WTC11 (cell line): ENCODE measurements at regions not wholly inside any gene's neighbourhood (a gene's known extent, or its start where the extent isn't known, plus 50 kb on each side); places are given as distances from the start of the nearest gene placed in this dataset.

Source experiments
- ATAC-seq: fragments of 200-7000 bp; cut with Tn5 transposase; 2 replicates; pipeline ENCODE4 v1.10.0; 2021; ENCODE audit warnings: mild to moderate bottlenecking, moderate library complexity
- CTCF ChIA-PET: fragments of 300-600 bp; sonication (Branson Sonifier 250); formaldehyde crosslinking; loops from one replicate; lab custom pipeline; 2021; ENCODE audit warnings: antibody characterized with exemption; lab: Charles Lee
- POLR2A ChIA-PET: fragments of 350-600 bp; sonication (Branson Sonifier 250); formaldehyde crosslinking; loops from one replicate; lab custom pipeline; 2021; ENCODE audit warnings: antibody characterized with exemption; lab: Charles Lee
- DNase-seq: peaks from one replicate; pipeline ENCODE4 v3.0.0; 2021; ENCODE audit warnings: low spot score
- H3K27ac Mint-ChIP-seq: 2 replicates; pipeline ENCODE4 v1.8.0; 2021; ENCODE audit warnings: mixed read lengths
- H3K27me3 Mint-ChIP-seq: 2 replicates; pipeline ENCODE4 v1.8.0; 2021; ENCODE audit warnings: low read depth, mild to moderate bottlenecking, moderate library complexity, mixed read lengths
- H3K36me3 Mint-ChIP-seq: 2 replicates; pipeline ENCODE4 v1.8.0; 2021; ENCODE audit warnings: mixed read lengths
- H3K4me1 Mint-ChIP-seq: 2 replicates; pipeline ENCODE4 v1.8.0; 2022; ENCODE audit warnings: mixed read lengths
- H3K4me3 Mint-ChIP-seq: 2 replicates; pipeline ENCODE4 v1.8.0; 2021; ENCODE audit warnings: mild to moderate bottlenecking, moderate library complexity, mixed read lengths
- H3K9me3 Mint-ChIP-seq: 2 replicates; pipeline ENCODE4 v1.8.0; 2021; ENCODE audit warnings: mixed read lengths
- AR ChIP-seq: fragments of 250-450 bp; sonication (Bioruptor Pico); IDR thresholded peaks from 2 replicates; pipeline ENCODE4 v1.9.0; 2021; ENCODE audit warnings: mild to moderate bottlenecking
- CTCF ChIP-seq: fragments of 200-600 bp; IDR thresholded peaks from 2 replicates; pipeline ENCODE4 v1.8.0; 2022; ENCODE audit warnings: antibody characterized with exemption
- E2F4 ChIP-seq: sonication (generic); formaldehyde crosslinking; IDR thresholded peaks from 2 replicates; pipeline ENCODE4 v1.8.1; 2022; ENCODE audit warnings: low read depth, mild to moderate bottlenecking, moderate library complexity, missing genetic modification reagents, borderline replicate concordance
- FOXJ3 ChIP-seq: sonication (generic); formaldehyde crosslinking; IDR thresholded peaks from 2 replicates; pipeline ENCODE4 v1.9.0; 2021; ENCODE audit warnings: missing genetic modification reagents, mild to moderate bottlenecking, borderline replicate concordance
- GRHL2 ChIP-seq: fragments of 250-450 bp; sonication (Bioruptor Pico); IDR thresholded peaks from 2 replicates; pipeline ENCODE4 v1.8.0; 2022; ENCODE audit warnings: mild to moderate bottlenecking, moderate library complexity; ENCODE audit not compliant: insufficient replicate concordance, severe bottlenecking
- HMGXB4 ChIP-seq: sonication (generic); formaldehyde crosslinking; IDR thresholded peaks from 2 replicates; pipeline ENCODE4 v1.8.1; 2023; ENCODE audit warnings: mild to moderate bottlenecking, moderate library complexity, missing genetic modification reagents
- IRF2 ChIP-seq: sonication (generic); formaldehyde crosslinking; IDR thresholded peaks from 2 replicates; pipeline ENCODE4 v1.8.0; 2022; ENCODE audit warnings: low read depth, missing genetic modification reagents, borderline replicate concordance
- JAZF1 ChIP-seq: fragments of 250-450 bp; sonication (Bioruptor Pico); IDR thresholded peaks from 2 replicates; pipeline ENCODE4 v1.9.0; 2021; ENCODE audit warnings: moderate library complexity, mild to moderate bottlenecking, inconsistent platforms
- MLX ChIP-seq: sonication (generic); formaldehyde crosslinking; IDR thresholded peaks from 2 replicates; pipeline ENCODE4 v1.8.1; 2023; ENCODE audit warnings: mild to moderate bottlenecking, missing genetic modification reagents, moderate library complexity
- NR3C1 ChIP-seq: sonication (generic); formaldehyde crosslinking; conservative IDR thresholded peaks from 2 replicates; pipeline ENCODE4 v1.8.1; 2023; ENCODE audit warnings: low read depth, mild to moderate bottlenecking, missing genetic modification reagents
- TP53 ChIP-seq: sonication (generic); formaldehyde crosslinking; IDR thresholded peaks from 2 replicates; pipeline ENCODE4 v1.8.1; 2023; ENCODE audit warnings: mild to moderate bottlenecking, missing genetic modification reagents
- USF1 ChIP-seq: sonication (generic); formaldehyde crosslinking; IDR thresholded peaks from 2 replicates; pipeline ENCODE4 v1.8.0; 2022; ENCODE audit warnings: mild to moderate bottlenecking, missing genetic modification reagents
- ZNF121 ChIP-seq: sonication (generic); formaldehyde crosslinking; IDR thresholded peaks from 2 replicates; pipeline ENCODE4 v1.8.0; 2023; ENCODE audit warnings: missing genetic modification reagents
- ZNF263 ChIP-seq: sonication (generic); formaldehyde crosslinking; IDR thresholded peaks from 2 replicates; pipeline ENCODE4 v1.8.1; 2022; ENCODE audit warnings: low read depth, mild to moderate bottlenecking, moderate library complexity, missing genetic modification reagents
- ZNF281 ChIP-seq: sonication (generic); formaldehyde crosslinking; IDR thresholded peaks from 2 replicates; pipeline ENCODE4 v1.8.0; 2023; ENCODE audit warnings: mild to moderate bottlenecking, missing genetic modification reagents
- ZNF416 ChIP-seq: fragments of 250-450 bp; sonication (Bioruptor Pico); IDR thresholded peaks from 2 replicates; pipeline ENCODE4 v1.9.0; 2021; ENCODE audit warnings: mild to moderate bottlenecking, inconsistent platforms
- ZNF512 ChIP-seq: sonication (generic); formaldehyde crosslinking; IDR thresholded peaks from 2 replicates; pipeline ENCODE4 v1.8.1; 2022; ENCODE audit warnings: missing genetic modification reagents, borderline replicate concordance
- ZSCAN18 ChIP-seq: fragments of 250-450 bp; sonication (Bioruptor Pico); IDR thresholded peaks from 2 replicates; pipeline ENCODE4 v2.1.2; 2022; ENCODE audit warnings: mild to moderate bottlenecking, moderate library complexity

GRCh38 chr1:219119839-219120238, 53.8 kb upstream of the LYPLAL1 start:
- peaks cover 11% of the 10 kb centered on the region for H3K4me1 Mint-ChIP-seq
- ATAC-seq: no peak
- TF ChIP-seq GRHL2 (CRISPR knock-in tag) (no peak), IRF2 (CRISPR knock-in tag) (no peak), E2F4 (CRISPR knock-in tag) (no peak), ZSCAN18 (no peak), ZNF121 (no peak), USF1 (CRISPR knock-in tag) (no peak), JAZF1 (CRISPR knock-in tag) (no peak), NR3C1 (CRISPR knock-in tag) (no peak), AR (no peak), MLX (CRISPR knock-in tag) (no peak), FOXJ3 (CRISPR knock-in tag) (no peak), ZNF263 (CRISPR knock-in tag) (no peak), ZNF281 (CRISPR knock-in tag) (no peak), TP53 (CRISPR knock-in tag) (no peak), ZNF512 (CRISPR knock-in tag) (no peak), HMGXB4 (CRISPR knock-in tag) (no peak), CTCF (no peak), ZNF416 (no peak)
- no peaks in the 10 kb centered on the region for H3K36me3 Mint-ChIP-seq
- no peak overlapping the region for H3K27ac Mint-ChIP-seq
- no peaks in the 10 kb centered on the region; the same call in 1 of the 2 replicates for H3K9me3 Mint-ChIP-seq
- DNase-seq: no peak
- ChIA-PET POLR2A (no interaction called here), CTCF (no interaction called here)
- H3K4me3 Mint-ChIP-seq: no peak overlapping the region
- H3K27me3 Mint-ChIP-seq: no peaks in the 10 kb centered on the region
